CD4-positive, alpha-beta T cell treated with Interleukin-17A for 1 hour (primary cell): ENCODE measurements at regions not wholly inside any gene's neighbourhood (a gene's known extent, or its start where the extent isn't known, plus 50 kb on each side); places are given as distances from the start of the nearest gene placed in this dataset.

ENCODE experiments used
- DNase-seq: peaks from one replicate; pipeline ENCODE4 v3.0.0-alpha.2; 2020

GRCh38 chr4:166386491-166387360 is 513.7 kb downstream of the TLL1 start:
- no peak for DNase-seq

DNA sequence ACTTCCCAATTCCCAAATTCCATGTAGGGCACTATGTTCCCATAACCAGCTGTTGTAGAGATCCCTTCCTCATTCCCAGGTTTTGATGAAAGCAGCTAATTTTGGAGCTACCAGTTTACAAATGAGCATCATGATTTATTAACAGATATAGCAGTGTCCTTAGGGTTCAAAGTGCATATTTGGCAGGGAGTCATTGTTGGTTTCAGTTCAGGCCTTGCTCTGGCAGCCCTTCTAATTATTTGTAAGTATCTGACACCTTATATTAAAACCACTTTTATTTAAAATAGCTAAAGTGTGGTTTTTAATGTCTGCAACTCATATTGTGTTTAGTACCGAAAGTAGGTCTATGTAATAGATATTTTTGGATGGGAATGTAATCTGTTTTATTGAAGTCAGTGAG is 518.5 kb downstream of the TLL1 start:
- DNase-seq: no peak

DNA sequence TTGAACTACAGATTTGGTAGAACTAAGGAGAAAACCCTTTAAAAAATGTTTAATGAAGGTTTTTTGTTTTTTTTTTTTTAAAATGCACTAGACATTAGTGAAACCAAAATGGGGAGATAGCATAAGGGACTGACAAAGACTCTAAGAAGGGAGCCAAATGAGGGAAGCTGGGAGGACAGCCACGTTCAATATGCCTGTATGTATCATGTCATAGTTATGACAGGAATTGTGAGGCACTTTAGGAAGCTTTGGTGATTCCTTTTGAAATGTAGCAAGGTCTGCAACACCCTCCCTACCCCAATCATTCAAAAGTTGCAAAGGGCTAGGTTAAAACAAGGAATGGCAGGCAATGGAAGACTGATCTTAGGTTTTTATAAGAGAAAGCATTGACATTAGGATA is 526.0 kb downstream of the TLL1 start:
- no peak for DNase-seq

DNA sequence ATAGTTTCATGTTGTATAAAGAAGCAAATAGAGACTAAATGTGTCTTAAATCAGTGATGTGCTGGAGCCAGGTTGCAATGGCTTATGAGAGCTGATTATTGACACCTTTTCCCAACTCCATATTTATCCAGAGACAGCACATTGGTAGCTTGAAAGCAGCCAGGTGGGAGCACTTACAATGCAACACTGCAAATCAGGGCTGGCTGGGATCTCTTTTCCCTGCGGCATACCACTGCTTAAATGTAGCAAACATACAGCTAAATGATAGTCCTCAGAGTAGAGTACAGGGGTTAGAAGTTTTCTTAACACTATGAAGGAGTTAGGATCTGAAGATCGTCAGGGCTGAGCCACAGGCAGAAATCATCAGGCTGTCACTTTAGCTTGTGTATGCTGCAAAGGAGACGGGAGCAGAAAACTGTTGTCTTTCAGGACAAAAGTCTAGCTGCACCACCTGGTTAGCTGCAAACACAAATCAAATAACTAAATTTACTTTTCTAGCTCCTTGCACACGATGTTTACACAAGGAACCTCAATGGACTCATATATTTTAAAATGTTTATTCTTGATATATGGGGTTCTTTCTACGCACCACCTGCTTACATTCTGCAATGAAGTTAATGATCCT is 527.3 kb downstream of the TLL1 start:
- no peak for DNase-seq

DNA sequence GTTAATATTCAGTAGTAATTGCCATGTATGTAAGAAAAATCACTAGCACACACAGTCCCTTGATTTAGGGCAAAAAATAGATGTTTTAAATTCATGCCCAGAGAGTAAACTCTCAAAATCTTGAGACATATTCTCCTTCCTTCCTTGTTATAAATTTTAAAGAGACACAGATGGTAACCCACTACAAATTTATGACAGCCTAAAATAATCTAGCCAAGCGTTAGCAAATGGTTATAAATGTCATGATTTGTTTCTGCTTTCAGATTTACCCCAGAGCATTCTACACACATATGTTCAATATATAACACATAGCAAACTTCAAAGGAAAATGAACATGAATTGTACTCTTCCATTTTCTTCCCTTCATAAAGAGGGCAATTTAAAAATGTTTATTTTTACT is 540.3 kb downstream of the TLL1 start:
- DNase-seq: no peak

- no peak for DNase-seq
Observed at GRCh38 chr4:166414431-166414830, 541.4 kb downstream of the TLL1 start.

DNA sequence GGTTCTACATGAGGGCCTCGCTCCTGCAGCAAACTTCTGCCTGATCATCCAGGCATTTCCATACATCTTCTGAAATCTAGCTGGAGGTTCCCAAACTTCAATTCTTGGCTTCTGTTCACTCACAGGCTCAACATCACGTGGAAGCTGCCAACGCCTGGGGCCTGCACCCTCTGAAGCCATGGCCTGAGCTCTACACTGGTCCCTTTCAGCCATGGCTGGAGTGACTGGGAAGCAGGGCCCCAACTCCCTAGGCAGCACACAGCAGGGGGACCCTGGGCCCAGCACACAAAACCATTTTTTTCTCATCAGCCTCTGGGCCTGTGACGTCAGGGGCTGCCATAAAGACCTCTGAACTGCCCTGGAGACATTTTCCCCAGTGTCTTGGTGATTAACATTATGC is 542.7 kb downstream of the TLL1 start:
- no peak for DNase-seq

DNA sequence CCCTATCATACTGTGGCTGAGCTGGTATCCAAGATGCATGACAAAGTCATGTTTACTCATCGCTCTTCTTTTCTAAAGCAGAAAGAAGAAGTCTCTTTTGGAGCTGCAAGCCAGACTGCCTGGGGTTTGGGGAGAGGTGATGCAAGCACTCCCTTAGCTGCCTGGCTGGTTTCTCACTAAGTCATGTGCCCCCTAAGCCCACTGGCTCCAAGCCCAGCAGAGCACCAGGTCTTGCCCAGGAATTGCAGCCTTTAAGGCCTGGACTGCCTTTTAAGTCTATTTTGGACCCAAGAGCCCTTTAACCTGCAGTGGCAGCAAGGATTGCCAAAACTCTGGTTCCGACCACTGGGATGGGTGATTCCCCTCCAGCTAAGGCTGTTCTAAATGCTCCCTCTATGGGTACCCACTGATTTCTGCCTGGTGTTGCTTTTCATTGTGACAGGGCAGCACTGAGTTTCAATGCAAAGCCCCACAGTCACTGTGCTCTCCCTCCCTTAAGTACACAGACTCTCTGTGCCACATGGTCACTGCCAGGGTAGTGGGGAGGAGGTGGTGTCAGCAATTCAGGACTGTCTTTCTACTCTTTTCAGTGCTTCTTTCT is 548.6 kb downstream of the TLL1 start:
- DNase-seq: no peak

GRCh38 chr4:166422475-166422874 is 549.4 kb downstream of the TLL1 start:
- DNase-seq: no peak

DNA sequence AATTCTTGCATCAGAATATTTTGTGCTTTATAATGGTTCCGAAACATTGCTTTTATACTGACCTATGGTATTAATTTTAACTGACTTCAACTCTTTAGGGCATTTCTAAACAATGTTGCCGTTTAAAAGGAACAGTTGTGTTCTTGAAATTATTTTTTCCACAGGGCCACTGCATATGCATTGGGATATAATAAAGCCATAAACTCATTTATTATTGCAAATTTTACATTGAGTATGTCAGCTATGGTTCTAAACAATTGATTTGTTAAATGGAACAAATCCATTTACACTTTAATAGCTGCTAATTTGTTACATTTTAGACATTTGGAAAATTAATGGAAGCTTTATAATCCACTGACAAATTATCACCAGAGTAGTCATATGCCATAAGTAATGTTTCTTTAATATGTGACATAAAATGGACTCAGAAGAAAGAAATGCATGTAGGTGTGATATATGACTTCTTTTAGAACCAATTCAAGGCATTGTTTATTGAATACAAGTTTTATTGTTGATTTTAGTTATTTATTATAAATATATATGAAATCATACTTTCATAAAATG is 553.3 kb downstream of the TLL1 start:
- no peak for DNase-seq

GRCh38 chr4:166432125-166432524 is 559.1 kb downstream of the TLL1 start:
- DNase-seq: no peak

- no peak for DNase-seq
Observed at GRCh38 chr4:166432842-166433241, 559.8 kb downstream of the TLL1 start.

DNA sequence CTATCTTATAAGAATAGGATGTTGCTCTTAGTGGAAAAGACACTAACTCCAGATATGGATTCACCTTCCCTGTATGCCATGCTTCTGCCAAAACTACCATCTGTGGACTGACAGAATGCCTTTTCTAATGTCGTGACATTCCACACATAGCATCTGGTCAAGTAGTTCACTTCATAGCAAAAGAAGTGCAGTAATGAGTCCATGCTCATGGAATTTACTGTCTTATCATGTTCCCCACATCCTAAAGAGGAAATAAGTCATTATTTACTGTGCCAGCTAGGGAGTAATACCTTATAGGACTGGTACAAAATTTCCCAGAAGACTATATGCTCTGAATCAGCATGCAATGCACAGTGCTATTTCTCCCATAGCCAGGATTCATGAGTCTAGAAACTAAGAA is 562.4 kb downstream of the TLL1 start:
- no peak for DNase-seq

DNA sequence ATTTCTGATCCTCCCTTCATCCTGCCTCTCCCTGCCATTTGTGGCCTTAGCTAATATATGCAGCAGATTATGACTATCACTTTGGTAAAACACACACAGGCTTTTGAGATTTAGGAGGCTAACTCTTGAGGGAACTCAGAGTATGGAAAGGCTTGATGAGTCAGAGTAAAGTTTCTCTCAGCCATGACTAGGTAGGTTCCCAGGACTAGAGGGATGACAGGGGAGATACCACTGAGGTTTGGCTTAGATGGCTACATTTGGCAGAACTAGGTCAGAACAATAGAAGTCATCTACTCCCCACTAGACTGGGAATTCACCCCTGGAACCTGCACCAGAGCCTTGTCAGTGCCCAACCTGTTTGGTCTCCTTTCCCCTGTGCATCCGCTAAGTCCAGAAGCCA is 585.7 kb downstream of the TLL1 start:
- no peak for DNase-seq

- DNase-seq: no peak
Observed at GRCh38 chr4:166459621-166460020, 586.6 kb downstream of the TLL1 start.

GRCh38 chr4:166460769-166461550 is 587.9 kb downstream of the TLL1 start:
- DNase-seq: no peak

- DNase-seq: no peak
Observed at GRCh38 chr4:166481055-166481454, 608.0 kb downstream of the TLL1 start.

DNA sequence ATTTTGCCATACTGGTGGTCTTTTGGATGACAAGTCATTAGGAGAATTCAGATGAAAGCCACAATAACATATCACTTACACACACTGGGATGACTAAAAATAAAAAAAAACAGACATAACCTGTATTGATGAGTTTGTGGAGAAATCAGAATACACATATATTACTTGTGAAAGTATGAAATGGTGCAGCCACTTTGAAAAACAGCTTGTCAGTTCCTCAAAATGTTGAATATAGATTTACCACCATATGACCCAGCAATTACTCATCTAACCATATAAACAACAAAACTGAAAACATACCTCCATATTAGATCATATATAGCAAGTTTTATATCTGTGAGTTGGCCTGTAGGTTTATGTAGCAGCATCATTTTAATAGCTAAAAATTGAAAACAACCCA is 608.7 kb downstream of the TLL1 start:
- DNase-seq: no peak

DNA sequence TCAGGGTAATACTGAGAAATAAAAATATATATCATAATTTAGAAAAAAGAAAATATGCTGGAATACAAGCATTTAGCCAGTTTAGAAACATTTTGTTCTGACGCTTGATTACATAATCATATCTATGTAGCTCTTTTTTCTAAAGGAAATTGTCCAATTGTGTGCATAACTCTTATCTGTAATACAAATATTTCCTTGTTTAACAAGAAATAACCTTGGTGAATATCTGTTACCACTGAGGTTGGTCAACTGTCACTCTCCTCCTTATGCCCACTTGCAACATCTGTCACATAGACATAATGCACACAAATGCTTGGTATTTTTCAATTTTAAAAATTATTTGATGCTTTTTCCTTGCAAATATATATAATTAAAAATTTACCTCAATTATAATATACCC is 609.7 kb downstream of the TLL1 start:
- no peak for DNase-seq

- no peak for DNase-seq
Observed at GRCh38 chr4:166491635-166492034, 618.6 kb downstream of the TLL1 start.

DNA sequence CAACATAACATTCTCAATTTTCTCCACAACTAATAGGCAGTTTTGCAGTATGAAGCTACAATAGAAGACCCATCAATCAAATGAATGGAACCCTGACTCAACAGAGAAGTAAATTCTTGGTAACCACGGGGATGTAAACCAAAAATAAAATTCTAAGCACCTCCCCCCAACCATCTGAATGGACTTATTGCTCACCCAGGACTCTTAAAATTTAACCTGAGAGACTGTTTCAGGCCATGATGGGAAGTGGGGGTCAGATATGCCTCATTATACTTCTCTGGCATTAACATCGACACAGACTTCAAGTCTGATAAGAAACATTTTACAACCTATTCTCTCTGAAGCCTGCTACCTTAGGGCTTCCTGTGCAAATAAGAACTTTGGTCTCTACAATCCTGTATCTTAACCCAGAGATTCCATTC is 620.9 kb downstream of the TLL1 start:
- no peak for DNase-seq

DNA sequence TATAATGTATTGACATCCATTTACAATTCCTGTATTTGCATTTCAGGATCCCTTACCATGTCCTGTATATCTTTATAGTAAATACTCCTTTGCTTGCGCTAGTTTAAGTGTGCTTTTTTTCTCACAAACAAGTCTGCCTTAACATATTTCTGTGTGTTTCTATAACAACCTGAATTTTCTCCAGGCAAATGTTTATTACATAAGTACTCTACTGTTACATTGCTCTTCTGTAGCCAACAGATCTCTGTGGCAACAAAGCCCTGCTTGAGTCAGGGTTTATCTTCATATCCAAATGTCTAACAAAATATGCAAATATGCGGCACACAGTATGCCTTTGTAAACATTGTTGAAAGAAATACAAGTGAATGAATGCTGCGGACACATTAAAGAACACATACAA is 625.5 kb downstream of the TLL1 start:
- DNase-seq: no peak

GRCh38 chr4:166499820-166500219 is 626.8 kb downstream of the TLL1 start:
- DNase-seq: no peak
